ENCODE measurements at regions not wholly inside any gene's neighbourhood (a gene's known extent, or its start where the extent isn't known, plus 50 kb on each side); places are given as distances from the start of the nearest gene placed in this dataset.
"Not testable (repeated sequence)": the region's sequence is repeated elsewhere in the genome, so short reads cannot be mapped to it uniquely, and the experiment has no call there.

- DNase-seq, result no peak
Measured at GRCh38 chr2:131753640-131754561, 226.2 kb downstream of the CCDC74A start.

DNA sequence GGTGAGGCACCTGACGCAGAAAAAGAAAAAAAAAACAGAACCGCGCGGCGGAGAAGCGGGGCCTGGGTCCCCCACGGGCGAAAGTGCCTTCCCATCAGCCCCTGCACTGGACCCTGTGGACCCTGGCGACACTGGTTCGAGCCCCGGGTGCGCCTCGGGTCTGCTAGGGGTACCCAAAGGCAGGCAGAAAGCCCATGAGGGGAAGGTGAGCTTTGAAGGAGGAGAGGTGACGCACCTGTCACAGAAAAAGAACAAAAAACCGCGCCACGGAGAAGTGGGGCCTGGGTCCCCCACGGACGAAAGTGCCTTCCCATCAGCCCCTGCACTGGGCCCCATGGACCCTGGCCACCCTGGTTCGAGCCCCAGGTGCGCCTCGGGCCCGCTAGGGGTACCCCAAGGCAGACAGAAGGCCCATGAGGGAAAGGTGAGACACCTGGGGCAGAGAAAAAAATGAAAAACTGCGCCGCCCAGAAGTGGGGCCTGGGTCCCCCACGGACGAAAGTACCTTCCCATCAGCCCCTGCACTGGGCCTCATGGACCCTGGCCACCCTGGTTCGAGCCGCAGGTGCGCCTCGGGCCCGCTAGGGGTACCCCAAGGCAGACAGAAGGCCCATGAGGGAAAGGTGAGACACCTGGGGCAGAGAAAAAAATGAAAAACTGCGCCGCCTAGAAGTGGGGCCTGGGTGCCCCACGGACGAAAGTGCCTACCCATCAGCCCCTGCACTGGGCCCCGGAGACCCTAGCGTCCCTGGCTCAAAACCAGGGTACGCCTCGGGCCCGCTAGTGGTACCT, 227.4 kb downstream of the CCDC74A start:
- no peak for DNase-seq

DNA sequence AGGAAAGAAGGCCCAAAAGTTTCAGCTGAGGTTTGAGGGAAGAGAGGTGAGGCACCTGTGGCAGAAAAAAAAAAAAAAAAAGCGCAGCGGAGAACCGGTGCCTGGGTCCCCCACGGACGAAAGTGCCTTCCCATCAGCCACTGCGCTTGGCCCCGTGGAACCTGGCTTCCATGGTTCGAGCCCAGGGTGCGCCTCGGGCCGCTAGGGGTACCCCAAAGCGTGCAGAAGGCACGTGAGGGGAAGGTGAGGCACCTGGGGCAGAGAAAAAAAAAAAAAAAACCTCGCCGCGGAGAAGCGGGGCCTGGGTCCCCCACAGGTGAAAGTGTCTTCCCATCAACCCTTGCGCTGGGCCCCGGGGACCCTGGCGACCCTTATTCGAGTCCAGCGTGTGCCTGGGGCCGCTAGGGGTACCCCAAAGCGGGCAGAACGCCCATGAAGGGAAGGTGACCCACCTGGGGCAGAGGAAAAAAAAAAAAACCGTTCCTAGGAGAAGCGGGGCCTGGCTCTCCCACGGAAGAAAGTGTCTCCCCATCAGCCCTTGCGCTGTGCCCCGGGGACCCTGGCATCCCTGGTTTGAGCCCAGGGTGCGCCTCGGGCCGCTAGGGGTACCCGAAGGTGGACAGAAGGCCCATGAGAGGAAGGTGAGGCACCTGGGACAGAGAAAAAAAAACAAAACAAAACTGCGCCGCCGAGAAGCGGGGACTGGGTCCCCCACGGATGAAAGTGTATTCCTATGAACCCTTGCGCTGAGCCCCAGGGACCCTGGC, 228.6 kb downstream of the CCDC74A start:
- DNase-seq, result no peak

GRCh38 chr2:131758941-131759340, 231.3 kb downstream of the CCDC74A start:
- peak; percentile 55 for DNase-seq

GRCh38 chr2:131774955-131775555, 247.4 kb downstream of the CCDC74A start:
- not testable (repeated sequence) for DNase-seq

DNA sequence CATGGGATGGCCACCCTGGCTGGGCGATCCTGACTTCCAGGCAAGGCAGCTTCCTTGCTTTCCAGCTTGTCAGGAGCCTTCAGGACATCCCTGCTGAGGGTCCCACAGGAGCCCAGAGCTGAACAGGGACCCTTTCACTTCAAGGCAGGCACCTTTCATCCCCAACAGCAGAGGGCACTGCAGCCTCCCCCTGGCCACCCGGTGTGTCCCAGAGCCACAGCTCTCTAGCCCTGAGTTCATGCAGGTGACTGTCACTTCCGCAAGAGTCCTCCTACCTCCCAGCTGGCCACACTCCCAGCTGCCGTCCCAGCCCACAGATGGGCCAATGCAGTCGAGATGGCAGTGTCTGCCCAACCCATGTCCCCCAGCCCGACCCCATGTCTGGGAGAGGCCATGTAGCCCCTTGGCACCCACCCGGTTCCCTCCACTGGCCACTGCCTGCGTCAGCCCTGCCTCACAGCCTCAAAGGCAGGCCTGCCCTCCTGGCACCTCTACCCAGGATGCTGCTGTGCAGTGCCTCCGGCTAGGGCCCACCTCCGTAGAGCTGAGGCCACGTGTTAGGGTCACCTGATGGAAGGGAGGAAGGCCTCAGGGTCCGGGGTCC, 248.3 kb downstream of the CCDC74A start:
- peak; percentile 55 for DNase-seq

DNA sequence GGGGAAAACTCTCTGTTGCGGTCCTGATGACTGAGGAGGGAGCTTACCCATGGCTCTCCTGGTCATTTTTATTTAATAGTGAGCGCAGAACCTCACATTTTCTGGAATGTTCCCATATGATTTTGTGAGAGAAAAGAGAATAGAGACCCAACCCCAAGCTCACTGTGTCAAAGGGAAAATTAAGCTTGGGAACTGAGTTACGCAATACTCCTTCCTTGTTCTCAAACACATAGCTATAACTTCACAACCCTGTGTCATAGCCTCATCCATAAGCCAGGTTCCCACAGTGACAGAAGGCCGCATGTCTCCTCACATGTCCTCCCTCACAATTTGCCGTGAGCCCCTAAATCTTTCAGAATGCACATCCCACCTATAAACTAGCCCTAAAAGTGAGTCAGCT, 252.8 kb downstream of the CCDC74A start:
- not testable (repeated sequence) for DNase-seq

DNA sequence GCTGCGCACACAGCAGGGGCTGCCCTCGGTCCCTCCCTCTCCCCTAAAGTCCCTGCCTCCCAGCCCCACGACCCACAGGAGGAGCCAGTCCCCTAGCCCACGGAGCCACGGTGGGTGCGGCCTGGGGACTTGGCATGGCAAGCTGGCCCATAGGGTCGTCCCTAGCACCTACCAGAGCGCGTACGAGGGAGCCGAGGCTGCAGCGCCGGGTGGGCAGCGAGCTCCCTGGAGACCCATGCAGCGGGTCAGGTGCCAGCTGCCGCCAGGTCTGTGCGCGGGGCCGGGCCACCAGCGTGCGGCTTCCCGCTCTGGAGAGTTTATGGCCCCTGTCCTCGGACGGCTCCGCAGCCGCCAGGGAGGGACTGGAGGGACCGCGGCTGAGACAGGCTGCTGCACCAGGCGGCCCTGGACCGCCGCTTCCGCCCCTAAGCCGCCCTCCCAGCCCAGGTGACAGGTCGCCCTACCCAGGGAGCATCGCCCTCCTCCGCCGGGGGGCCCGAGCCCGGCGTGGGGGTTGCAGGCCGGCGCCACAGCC, 273.6 kb downstream of the CCDC74A start:
- no peak for DNase-seq

GRCh38 chr2:131801745-131802350, 274.2 kb downstream of the CCDC74A start:
- DNase-seq, result peak; percentile 93

GRCh38 chr2:131802351-131802836, 274.7 kb downstream of the CCDC74A start:
- DNase-seq, result peak; percentile 75

- DNase-seq, result not testable (repeated sequence)
Measured at GRCh38 chr2:131803237-131803636, 275.5 kb downstream of the CCDC74A start.

GRCh38 chr2:131812605-131813004, 284.9 kb downstream of the CCDC74A start:
- not testable (repeated sequence) for DNase-seq

- not testable (repeated sequence) for DNase-seq
Measured at GRCh38 chr2:131813378-131813777, 285.7 kb downstream of the CCDC74A start.

- not testable (repeated sequence) for DNase-seq
Measured at GRCh38 chr2:131818267-131818973, 290.7 kb downstream of the CCDC74A start.

DNA sequence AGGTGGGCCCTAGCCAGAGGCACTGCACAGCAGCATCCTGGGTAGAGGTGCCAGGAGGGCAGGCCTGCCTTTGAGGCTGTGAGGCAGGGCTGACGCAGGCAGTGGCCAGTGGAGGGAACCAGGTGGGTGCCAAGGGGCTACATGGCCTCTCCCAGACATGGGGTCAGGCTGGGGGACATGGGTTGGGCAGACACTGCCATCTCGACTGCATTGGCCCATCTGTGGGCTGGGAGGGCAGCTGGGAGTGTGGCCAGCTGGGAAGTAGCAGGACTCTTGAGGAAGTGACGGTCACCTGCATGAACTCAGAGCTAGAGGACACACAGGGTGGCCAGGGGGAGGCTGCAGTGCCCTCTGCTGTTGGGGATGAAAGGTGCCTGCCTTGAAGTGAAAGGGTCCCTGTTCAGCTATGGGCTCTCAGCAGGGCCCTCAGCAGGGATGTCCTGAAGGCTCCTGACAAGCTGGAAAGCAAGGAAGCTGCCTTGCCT, 294.6 kb downstream of the CCDC74A start:
- DNase-seq, result not testable (repeated sequence)

DNA sequence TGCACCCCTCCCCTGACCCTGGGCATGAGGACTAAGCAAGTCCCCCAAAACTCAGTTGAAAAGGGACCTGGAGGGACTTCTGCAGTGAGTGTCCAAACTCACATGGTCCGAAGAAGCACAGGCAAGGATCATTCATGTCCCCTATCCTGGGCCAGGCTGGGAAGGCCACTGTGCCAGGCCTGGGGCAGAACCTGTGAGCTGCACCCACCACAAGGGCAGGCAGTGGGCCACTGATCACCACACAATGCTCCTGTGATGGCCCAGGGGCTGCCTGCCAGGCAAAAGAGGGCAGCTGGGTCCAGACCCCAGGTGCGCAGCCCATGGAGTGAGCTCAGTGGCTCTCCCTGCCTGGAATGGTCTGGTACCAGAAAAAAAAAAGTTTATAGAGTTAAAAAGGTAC, 295.4 kb downstream of the CCDC74A start:
- DNase-seq, result not testable (repeated sequence)

GRCh38 chr2:131824986-131825385, 297.3 kb downstream of the CCDC74A start:
- DNase-seq, result not testable (repeated sequence)

DNA sequence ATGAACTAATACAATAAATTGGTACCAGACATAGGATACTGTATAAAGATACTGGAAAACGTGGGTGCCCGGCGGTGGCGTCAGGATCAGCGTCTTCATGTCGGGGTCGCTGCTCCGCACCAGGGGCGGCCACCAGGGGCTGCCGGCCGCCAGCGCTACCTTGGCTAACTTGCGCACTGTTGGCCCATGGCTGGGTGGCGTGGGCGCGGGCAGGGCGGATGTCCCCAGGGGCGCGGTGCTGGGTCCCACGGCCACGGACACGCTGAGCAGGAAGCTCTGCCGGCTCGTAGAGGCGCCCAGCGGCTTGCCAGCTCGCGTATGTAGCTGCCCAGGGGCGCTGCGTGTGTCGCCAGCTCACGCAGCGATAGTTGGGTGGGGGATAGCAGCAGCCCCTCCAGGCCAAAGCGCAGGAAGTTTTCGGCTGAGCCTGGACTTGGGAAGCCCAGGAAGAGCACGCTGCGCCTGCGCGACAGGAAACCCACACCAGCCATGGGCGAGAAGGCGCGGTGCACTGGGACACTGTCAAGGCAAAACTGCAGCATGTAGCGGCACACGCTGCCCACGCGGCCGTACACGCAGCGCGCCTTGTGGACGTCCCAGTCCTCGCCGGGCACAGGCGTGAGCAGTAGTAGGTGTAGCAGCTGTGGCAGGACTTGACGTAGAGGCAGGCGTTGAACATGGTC, 299.9 kb downstream of the CCDC74A start:
- no peak for DNase-seq

- DNase-seq, result no peak
Measured at GRCh38 chr2:131828164-131828561, 300.5 kb downstream of the CCDC74A start.

All from activated effector memory CD4-positive, alpha-beta T cell treated with anti-CD3 and anti-CD28 coated beads, Interleukin-2, amount 50 U/mL, for 16 hours (primary cell).